Stimulated activated CD4-positive, alpha-beta T cell treated with anti-CD3 and anti-CD28 coated beads, Interleukin-4, amount 100 ng/mL, for 48 hours (primary cell): ENCODE measurements at regions not wholly inside any gene's neighbourhood (a gene's known extent, or its start where the extent isn't known, plus 50 kb on each side); places are given as distances from the start of the nearest gene placed in this dataset.

Source experiments
- DNase-seq, 2 donors: peaks; one replicate each; pipeline ENCODE4 v3.0.0-alpha.2; 2020; ENCODE audit warnings: low read depth in 2 of 2

GRCh38 chr19:32201636-32202051 is 143.8 kb upstream of the ZNF507 start:
- DNase-seq: no peak

- DNase-seq: no peak
Observed at GRCh38 chr19:32202244-32202643, 143.2 kb upstream of the ZNF507 start.

GRCh38 chr19:32203161-32203560 is 142.2 kb upstream of the ZNF507 start:
- DNase-seq: no peak

GRCh38 chr19:32206065-32206464 is 139.3 kb upstream of the ZNF507 start:
- no peak for DNase-seq

GRCh38 chr19:32208060-32208459 is 137.3 kb upstream of the ZNF507 start:
- DNase-seq: no peak

GRCh38 chr19:32219392-32219791 is 126.0 kb upstream of the ZNF507 start:
- DNase-seq: no peak

- DNase-seq: no peak
Observed at GRCh38 chr19:32219881-32220472, 125.4 kb upstream of the ZNF507 start.

- DNase-seq: no peak
Observed at GRCh38 chr19:32220951-32221350, 124.5 kb upstream of the ZNF507 start.

GRCh38 chr19:32222556-32222955 is 122.9 kb upstream of the ZNF507 start:
- DNase-seq: no peak

GRCh38 chr19:32223106-32223505 is 122.3 kb upstream of the ZNF507 start:
- no peak for DNase-seq

- no peak for DNase-seq
Observed at GRCh38 chr19:32223595-32224370, 121.6 kb upstream of the ZNF507 start.

GRCh38 chr19:32224371-32225244 is 120.8 kb upstream of the ZNF507 start:
- peak; percentile 44 to 61 for DNase-seq

GRCh38 chr19:32227561-32228165 is 117.7 kb upstream of the ZNF507 start:
- no peak for DNase-seq

GRCh38 chr19:32230441-32230840 is 115.0 kb upstream of the ZNF507 start:
- no peak for DNase-seq

- DNase-seq: no peak
Observed at GRCh38 chr19:32231020-32231419, 114.4 kb upstream of the ZNF507 start.

GRCh38 chr19:32231691-32232090 is 113.7 kb upstream of the ZNF507 start:
- DNase-seq: no peak

- no peak for DNase-seq
Observed at GRCh38 chr19:32232449-32232848, 113.0 kb upstream of the ZNF507 start.

- DNase-seq: no peak
Observed at GRCh38 chr19:32233091-32233490, 112.3 kb upstream of the ZNF507 start.

- DNase-seq: no peak
Observed at GRCh38 chr19:32233885-32234284, 111.5 kb upstream of the ZNF507 start.

- no peak for DNase-seq
Observed at GRCh38 chr19:32234663-32235217, 110.7 kb upstream of the ZNF507 start.

- no peak for DNase-seq
Observed at GRCh38 chr19:32238076-32238475, 107.3 kb upstream of the ZNF507 start.

- no peak for DNase-seq
Observed at GRCh38 chr19:32240316-32240715, 105.1 kb upstream of the ZNF507 start.
